ENCODE measurements at regions not wholly inside any gene's neighbourhood (a gene's known extent, or its start where the extent isn't known, plus 50 kb on each side); places are given as distances from the start of the nearest gene placed in this dataset.

- DNase-seq (ENCODE audit: low read depth in 1 of 2, low spot score in 1 of 2): no peak
Observed at GRCh38 chr15:97849183-97849582, 111.3 kb upstream of the ARRDC4 start.

- DNase-seq (ENCODE audit: low read depth in 1 of 2, low spot score in 1 of 2): no peak
Observed at GRCh38 chr15:97858296-97858695, 102.2 kb upstream of the ARRDC4 start.

- DNase-seq (ENCODE audit: low read depth in 1 of 2, low spot score in 1 of 2): no peak
Observed at GRCh38 chr15:97861529-97862260, 98.8 kb upstream of the ARRDC4 start.

GRCh38 chr15:97866959-97867358 lies 93.5 kb upstream of the ARRDC4 start:
- no peak for DNase-seq (ENCODE audit: low read depth in 1 of 2, low spot score in 1 of 2)

- no peak for DNase-seq (ENCODE audit: low read depth in 1 of 2, low spot score in 1 of 2)
Observed at GRCh38 chr15:97867870-97868269, 92.6 kb upstream of the ARRDC4 start.

GRCh38 chr15:97868981-97869380 lies 91.5 kb upstream of the ARRDC4 start:
- DNase-seq (ENCODE audit: low read depth in 1 of 2, low spot score in 1 of 2): no peak

GRCh38 chr15:97870771-97871170 lies 89.7 kb upstream of the ARRDC4 start:
- DNase-seq (ENCODE audit: low read depth in 1 of 2, low spot score in 1 of 2): no peak

GRCh38 chr15:97874139-97874538 lies 86.4 kb upstream of the ARRDC4 start:
- no peak for DNase-seq (ENCODE audit: low read depth in 1 of 2, low spot score in 1 of 2)

- DNase-seq (ENCODE audit: low read depth in 1 of 2, low spot score in 1 of 2): no peak
Observed at GRCh38 chr15:97875025-97875512, 85.4 kb upstream of the ARRDC4 start.

GRCh38 chr15:97875513-97876280 lies 84.8 kb upstream of the ARRDC4 start:
- DNase-seq (ENCODE audit: low read depth in 1 of 2, low spot score in 1 of 2): no peak

- DNase-seq (ENCODE audit: low read depth in 1 of 2, low spot score in 1 of 2): no peak
Observed at GRCh38 chr15:97876281-97876675, 84.2 kb upstream of the ARRDC4 start.

GRCh38 chr15:97881346-97881965 lies 79.0 kb upstream of the ARRDC4 start:
- DNase-seq (ENCODE audit: low read depth in 1 of 2, low spot score in 1 of 2): no peak

- no peak for DNase-seq (ENCODE audit: low read depth in 1 of 2, low spot score in 1 of 2)
Observed at GRCh38 chr15:97884513-97885131, 75.9 kb upstream of the ARRDC4 start.

- no peak for DNase-seq (ENCODE audit: low read depth in 1 of 2, low spot score in 1 of 2)
Observed at GRCh38 chr15:97890307-97890706, 70.2 kb upstream of the ARRDC4 start.

- no peak for DNase-seq (ENCODE audit: low read depth in 1 of 2, low spot score in 1 of 2)
Observed at GRCh38 chr15:97892167-97892938, 68.2 kb upstream of the ARRDC4 start.

- DNase-seq (ENCODE audit: low read depth in 1 of 2, low spot score in 1 of 2): no peak
Observed at GRCh38 chr15:97893967-97894366, 66.5 kb upstream of the ARRDC4 start.

- no peak for DNase-seq (ENCODE audit: low read depth in 1 of 2, low spot score in 1 of 2)
Observed at GRCh38 chr15:97899981-97900380, 60.5 kb upstream of the ARRDC4 start.

GRCh38 chr15:97902140-97902780 lies 58.2 kb upstream of the ARRDC4 start:
- no peak for DNase-seq (ENCODE audit: low read depth in 1 of 2, low spot score in 1 of 2)

GRCh38 chr15:97903560-97903959 lies 56.9 kb upstream of the ARRDC4 start:
- DNase-seq (ENCODE audit: low read depth in 1 of 2, low spot score in 1 of 2): no peak

GRCh38 chr15:97903971-97904572 lies 56.4 kb upstream of the ARRDC4 start:
- no peak for DNase-seq (ENCODE audit: low read depth in 1 of 2, low spot score in 1 of 2)

Measured in activated T-helper 1 cell treated with anti-CD3 and anti-CD28 coated beads, Interleukin-2, amount 50 U/mL, for 16 hours (primary cell).